Suprapubic skin (tissue), 4 donors: ENCODE measurements at regions not wholly inside any gene's neighbourhood (a gene's known extent, or its start where the extent isn't known, plus 50 kb on each side); places are given as distances from the start of the nearest gene placed in this dataset.

Experiments
- CTCF ChIP-seq, 2 donors: fragments of 200-600 bp in 1 of 2; fragments of 450-650 bp in 1 of 2; sonication (generic) in 1 of 2; IDR thresholded peaks; one replicate each; pipeline ENCODE4 v1.5.1; 2016 to 2019; ENCODE audit warnings: antibody characterized with exemption in 2 of 2, mild to moderate bottlenecking in 1 of 2, moderate library complexity in 1 of 2
- EP300 ChIP-seq: sonication (generic); formaldehyde crosslinking; IDR thresholded peaks from one replicate; pipeline ENCODE4 v1.6.1; 2017; ENCODE audit warnings: antibody characterized with exemption
- POLR2AphosphoS5 ChIP-seq, 3 donors: sonication (generic); formaldehyde crosslinking; IDR thresholded peaks; one replicate each; pipeline ENCODE4 v1.6.1; 2017; ENCODE audit warnings: antibody characterized with exemption in 3 of 3

DNA sequence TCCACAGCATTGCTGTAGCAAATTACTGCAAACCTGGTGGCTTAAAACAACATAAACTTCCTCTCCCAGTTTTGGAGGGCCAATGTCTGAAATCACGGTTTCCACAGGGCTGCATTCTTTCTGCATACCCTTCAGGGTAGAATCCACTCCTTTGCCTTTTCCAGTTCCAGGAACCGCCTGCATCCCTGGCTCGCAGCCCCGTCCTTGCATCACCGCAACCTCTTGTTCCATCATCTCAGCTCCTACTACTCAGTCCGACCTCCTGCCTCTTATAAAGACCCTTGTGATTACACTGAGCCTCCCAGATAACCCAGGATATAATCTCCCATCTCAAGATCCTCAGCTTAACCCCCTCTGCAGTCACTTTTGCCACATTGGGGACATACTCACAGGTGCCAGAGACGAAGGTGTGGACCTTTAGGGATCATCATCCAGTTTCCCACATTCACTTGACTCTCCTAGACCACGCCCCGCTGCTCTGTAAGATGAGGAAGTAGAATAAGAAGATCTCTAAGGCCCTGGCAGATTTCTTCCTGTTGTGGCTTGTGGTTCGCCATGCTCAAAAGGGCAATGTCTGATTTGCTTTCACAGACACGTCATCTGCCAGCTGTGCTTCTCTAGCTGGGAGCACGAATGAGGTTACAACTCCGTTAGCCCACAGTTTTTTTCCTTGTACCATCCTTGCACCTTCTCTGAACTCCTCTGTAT is 103.6 kb upstream of the AGAP1 start:
- TF ChIP-seq POLR2AphosphoS5 (IDR thresholded peaks at IDR 0.05) = no peak
- no peak for TF ChIP-seq EP300
- TF ChIP-seq CTCF (IDR thresholded peaks at IDR 0.05) = no peak
